Fibroblast of skin of right quadriceps (primary cell): ENCODE measurements at regions not wholly inside any gene's neighbourhood (a gene's known extent, or its start where the extent isn't known, plus 50 kb on each side); places are given as distances from the start of the nearest gene placed in this dataset.
A peak's percentile ranks its signal among the peaks of the same experiment; 100 is the strongest.

Experiments used
- DNase-seq: peaks from one replicate; pipeline ENCODE4 v3.0.0-alpha.2; 2013

DNA sequence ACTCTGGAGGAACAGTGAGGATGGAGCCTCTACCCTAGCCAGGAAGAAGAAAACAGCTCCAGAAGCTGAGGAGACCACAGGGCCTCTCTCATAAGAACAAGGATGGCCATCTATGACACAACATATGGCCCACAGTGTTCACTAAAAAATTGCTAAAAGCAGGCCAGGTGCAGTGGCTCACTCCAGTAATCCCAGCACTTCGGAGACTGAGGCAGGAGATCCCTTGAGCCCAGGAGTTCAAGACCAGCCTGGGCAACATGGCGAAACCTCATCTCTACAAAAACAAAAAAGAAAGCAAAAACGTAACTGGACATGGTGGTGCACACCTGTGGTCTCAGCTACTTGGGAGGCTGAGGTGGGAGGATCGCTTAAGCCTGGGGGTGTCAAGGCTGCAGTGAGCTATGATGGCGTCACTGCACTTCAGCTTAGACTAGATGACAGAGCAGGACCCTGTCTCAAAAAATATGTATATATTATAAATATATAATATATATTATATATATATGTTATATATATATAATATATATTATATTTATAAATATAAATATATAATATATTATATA, 103.1 kb downstream of the TOMM20 start:
- no peak for DNase-seq

- no peak for DNase-seq
Observed at GRCh38 chr1:235024711-235025421, 103.8 kb downstream of the TOMM20 start.

- no peak for DNase-seq
Observed at GRCh38 chr1:235023711-235024439, 104.8 kb downstream of the TOMM20 start.

DNA sequence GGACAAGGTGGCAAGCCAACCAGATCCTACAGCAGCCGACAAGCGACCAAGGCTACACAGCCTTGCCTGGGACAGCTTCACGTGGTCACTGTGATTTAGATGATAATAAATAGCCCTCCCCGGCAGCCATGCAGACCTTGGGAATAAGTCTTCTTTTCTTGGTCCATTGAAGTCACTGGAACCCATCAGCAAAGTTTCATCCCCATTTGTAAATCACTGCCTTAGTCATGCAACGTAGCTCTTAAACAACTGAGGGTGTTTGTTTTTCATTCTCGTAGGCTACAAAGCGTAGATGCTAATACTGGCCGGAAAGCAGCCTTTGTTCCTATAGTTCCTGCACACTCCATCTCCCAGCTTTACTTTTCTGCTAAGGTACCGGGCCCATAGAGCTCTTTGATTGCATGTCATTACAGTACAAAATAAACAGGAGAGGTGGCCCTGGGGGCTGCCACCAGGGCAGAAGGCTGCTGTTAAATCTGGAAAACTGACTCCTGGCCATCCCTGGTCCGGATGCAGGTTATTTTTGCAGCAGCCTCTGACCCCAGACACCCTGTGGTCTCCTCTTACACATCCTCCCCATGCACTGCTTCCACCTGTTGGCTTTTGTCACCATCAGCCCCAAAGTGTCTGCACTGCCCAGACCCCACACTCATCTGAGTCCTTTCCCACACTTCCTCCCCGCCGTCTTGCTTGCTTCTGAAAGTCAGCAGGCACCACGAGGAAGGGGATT, 105.5 kb downstream of the TOMM20 start:
- DNase-seq = no peak

- peak; percentile 58 for DNase-seq
Observed at GRCh38 chr1:235022341-235022980, 106.2 kb downstream of the TOMM20 start.

GRCh38 chr1:235021815-235022214, 106.8 kb downstream of the TOMM20 start:
- no peak for DNase-seq

- no peak for DNase-seq
Observed at GRCh38 chr1:235021321-235021720, 107.3 kb downstream of the TOMM20 start.

DNA sequence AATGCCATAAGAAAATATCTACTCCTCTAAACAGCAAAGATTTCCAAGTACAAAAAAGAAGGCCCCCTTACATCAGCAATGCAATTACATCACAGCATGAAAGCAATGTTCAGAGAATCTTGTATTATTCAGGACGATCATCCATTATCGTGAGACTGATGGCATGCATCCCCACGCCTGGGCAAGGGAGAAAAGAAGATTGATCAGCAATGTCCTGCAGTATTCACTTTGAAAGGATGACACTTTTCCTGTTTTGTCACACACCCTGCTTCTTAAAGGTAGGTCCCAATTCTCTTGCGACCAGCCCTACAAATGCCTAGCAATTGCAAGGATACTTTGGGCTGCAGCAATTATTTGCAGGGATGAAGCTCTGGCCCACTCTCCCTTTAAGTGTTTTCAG, 108.7 kb downstream of the TOMM20 start:
- no peak for DNase-seq

DNA sequence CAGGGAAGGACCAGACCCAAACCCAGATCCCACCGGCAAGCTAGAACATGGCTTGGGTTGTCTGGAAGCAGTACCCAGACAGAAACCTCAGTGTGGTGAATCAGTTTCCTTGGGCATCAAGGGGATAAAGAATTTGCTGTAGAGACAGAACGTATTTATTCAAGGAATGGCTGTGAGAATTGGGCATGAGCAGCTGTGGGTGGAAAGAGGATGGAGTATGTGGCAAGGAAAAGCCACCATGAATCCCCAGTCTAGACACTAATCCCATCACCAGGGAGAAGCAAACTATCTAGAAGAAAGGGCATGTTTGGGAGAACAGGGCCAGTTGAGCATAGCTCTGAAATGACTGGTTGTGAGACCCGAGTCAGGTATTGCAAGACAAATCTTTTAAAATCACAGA, 109.2 kb downstream of the TOMM20 start:
- peak; percentile 16 for DNase-seq

DNA sequence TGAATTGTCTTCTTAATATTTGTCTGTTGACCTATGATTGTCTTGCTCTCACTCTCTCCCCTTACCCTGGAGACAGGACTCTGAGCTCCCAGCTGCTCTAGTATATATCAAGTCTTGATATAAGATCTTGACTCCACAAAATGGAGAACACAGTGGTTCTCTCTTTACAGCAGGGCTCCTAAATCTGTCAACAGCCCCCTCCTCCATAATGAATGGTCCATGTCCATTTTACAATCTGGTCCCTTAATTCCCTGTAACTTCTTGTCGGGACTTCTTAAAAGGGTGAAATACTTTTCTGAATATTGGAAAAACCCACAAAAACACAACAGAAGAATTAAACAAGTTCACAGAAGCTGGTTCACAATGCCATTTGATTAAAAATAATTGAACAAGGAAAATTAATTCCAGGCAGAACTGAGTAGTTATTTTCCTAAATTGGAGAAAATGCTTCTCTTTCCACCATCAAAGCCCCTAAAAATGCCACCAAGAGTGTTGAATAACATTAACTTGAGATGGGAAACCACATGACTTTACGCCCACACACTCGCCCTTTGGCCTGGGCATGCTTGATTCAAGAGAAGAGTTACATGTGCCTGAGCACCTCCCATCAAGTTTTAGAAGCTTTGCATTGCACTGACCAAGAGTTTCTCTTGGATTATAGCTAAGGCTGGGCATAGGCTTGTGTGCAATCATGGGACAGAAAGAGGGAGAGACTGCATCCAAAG, 109.8 kb downstream of the TOMM20 start:
- no peak for DNase-seq

DNA sequence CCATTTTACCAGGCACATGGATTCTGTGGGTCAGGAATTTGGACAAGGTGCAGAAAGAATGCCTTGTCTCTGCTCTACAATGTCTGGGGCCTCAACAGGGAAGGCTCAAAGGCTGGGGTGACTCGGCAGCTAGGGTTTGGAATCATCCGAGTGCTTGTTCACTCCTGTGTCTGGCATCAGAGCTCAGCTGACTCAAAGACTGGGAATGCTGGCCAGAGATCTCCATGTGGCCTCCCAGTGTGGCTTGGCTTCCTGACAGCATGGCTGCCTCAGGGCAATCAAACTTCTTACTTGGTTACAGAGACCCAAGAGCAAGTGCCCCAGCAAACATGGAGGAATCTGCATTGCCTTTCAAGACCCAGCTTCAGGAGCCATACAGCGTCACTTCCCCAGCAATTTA, 110.5 kb downstream of the TOMM20 start:
- peak; percentile 99 for DNase-seq

GRCh38 chr1:235017719-235018118, 110.9 kb downstream of the TOMM20 start:
- DNase-seq = peak; percentile 62

- no peak for DNase-seq
Observed at GRCh38 chr1:235017191-235017590, 111.4 kb downstream of the TOMM20 start.

DNA sequence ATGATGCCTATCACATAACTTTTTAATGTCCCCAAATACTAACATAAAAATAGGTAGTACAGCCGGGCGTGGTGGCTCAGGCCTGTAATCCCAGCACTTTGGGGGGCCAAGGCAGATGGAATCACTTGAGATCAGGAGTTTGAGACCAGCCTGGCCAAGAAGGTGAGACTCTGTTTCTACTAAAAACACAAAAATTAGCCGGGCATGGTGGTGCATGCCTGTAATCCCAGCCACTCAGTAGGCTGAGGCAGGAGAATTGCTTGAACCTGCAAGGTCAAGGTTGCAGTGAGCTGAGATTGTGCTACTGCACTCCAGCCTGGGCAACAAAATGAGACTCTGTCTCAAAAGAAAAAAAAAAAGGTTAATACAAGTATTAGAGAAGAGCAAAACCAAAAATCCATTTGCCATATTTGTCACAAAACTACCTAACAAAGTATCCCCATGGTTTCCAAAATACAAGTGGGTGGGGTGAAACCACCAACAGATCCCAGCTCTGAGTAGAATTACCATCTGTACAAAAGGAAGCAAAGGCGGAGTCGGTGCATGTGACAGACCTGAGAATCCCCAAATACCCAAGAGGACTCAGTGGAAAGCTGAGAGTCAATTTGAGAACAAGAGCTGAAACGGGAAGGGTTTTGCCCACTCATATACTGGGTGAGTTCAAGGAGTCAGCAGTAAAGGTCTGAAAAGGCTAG, 113.2 kb downstream of the TOMM20 start:
- no peak for DNase-seq

DNA sequence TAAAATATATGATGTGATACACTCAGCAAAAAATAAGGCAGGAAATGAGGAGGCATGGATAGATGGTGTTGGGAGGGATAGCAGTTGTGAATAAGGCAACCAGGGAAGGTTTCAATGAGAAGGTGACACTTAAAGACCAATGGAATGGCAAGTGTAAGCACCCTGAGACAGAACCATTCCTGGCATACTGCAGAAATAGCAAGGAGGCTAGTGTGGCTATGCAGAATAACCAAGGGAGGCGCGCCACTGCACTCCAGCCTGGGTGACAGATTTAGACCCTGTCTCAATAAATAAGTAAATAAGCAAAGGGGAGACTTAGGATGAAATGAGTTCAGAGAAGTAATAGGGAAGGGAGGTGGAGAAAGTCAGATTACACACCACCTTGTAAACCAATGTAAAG, 113.9 kb downstream of the TOMM20 start:
- no peak for DNase-seq

GRCh38 chr1:235013512-235013911, 115.1 kb downstream of the TOMM20 start:
- no peak for DNase-seq

- no peak for DNase-seq
Observed at GRCh38 chr1:235012436-235013210, 116.0 kb downstream of the TOMM20 start.

GRCh38 chr1:235011599-235012435, 116.8 kb downstream of the TOMM20 start:
- DNase-seq = peak; percentile 100

DNA sequence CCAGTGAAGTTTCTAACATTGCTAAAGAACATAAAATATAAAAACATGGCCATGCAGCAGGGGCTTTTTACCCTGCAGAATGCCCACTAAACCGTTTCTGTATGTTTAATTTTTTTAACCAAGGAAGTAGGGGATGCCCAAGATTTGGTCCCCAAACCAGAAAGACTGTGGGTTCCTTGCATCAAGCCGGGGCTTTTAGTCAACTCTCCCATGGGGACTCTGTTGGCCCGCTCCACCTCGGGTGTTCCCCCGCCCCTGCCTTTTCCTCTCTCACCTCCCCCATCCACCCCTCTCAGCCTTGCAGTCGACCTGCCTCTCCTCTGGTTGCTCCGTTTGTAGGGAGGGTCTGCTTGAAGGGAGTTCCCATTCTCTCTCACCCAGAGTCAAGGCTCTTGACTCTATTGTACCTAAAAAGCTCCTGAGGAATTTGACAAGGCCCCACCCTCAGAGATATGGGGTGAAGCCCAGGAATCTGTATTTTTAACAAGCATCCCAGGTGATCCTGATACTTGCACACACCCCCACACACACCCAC, 117.5 kb downstream of the TOMM20 start:
- DNase-seq = no peak
